SK-N-SH treated with all-trans-retinoic acid at 6 μM for 48 hours (cell line): ENCODE measurements at regions not wholly inside any gene's neighbourhood (a gene's known extent, or its start where the extent isn't known, plus 50 kb on each side); places are given as distances from the start of the nearest gene placed in this dataset.

Experiments
- ESRRG ChIP-seq: fragments of 250-450 bp; sonication (Bioruptor Pico); IDR thresholded peaks from 2 replicates; pipeline ENCODE4 v1.6.1; 2021; ENCODE audit warnings: mild to moderate bottlenecking
- ZNF70 ChIP-seq: fragments of 450-650 bp; formaldehyde crosslinking; IDR thresholded peaks from 2 replicates; pipeline ENCODE4 v1.5.0; 2020; ENCODE audit warnings: mild to moderate bottlenecking, moderate library complexity
- TF ChIP-seq, protein P1 (sequence below): fragments of 250-450 bp; sonication (Bioruptor Pico); IDR thresholded peaks from 2 replicates; pipeline ENCODE4 v1.5.1; 2020; ENCODE audit warnings: low read depth, mild to moderate bottlenecking, moderate library complexity
- TF ChIP-seq, protein P2 (sequence below): fragments of 250-450 bp; sonication (Bioruptor Pico); IDR thresholded peaks from 2 replicates; pipeline ENCODE4 v1.8.0; 2020; ENCODE audit warnings: mild to moderate bottlenecking, moderate library complexity, borderline replicate concordance

DNA sequence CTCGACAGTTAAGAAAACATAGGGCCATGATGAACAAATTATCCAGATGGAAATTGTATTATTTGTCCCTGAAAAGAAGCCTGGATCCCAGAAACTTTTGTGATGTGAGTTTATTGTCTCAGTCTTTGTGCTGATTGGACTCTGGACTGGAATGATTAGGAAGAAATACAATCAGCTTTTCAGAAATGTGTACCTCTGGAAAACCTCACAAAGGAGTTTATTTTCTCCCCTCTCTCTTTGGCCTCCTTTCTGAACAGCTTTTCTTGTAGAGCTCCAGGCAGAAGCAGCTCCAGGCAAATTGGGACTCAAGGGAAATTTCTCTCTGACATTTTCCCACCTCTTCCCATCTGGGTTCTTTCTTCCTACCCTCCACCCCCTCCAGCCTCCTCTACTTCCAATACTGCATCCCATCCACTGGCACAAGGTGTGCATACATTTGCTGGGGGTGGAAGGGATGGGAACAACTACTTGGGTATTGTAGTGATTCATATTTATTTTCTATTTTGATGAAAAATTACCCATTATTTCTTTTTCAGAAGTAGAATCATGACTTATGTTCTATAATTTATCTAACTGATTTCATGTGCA, 119.7 kb downstream of the CD47 start:
- TF ChIP-seq, protein P1, sequence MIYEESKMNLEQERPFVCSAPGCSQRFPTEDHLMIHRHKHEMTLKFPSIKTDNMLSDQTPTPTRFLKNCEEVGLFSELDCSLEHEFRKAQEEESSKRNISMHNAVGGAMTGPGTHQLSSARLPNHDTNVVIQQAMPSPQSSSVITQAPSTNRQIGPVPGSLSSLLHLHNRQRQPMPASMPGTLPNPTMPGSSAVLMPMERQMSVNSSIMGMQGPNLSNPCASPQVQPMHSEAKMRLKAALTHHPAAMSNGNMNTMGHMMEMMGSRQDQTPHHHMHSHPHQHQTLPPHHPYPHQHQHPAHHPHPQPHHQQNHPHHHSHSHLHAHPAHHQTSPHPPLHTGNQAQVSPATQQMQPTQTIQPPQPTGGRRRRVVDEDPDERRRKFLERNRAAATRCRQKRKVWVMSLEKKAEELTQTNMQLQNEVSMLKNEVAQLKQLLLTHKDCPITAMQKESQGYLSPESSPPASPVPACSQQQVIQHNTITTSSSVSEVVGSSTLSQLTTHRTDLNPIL (CRISPR knock-in tag), result no peak
- TF ChIP-seq, protein P2, sequence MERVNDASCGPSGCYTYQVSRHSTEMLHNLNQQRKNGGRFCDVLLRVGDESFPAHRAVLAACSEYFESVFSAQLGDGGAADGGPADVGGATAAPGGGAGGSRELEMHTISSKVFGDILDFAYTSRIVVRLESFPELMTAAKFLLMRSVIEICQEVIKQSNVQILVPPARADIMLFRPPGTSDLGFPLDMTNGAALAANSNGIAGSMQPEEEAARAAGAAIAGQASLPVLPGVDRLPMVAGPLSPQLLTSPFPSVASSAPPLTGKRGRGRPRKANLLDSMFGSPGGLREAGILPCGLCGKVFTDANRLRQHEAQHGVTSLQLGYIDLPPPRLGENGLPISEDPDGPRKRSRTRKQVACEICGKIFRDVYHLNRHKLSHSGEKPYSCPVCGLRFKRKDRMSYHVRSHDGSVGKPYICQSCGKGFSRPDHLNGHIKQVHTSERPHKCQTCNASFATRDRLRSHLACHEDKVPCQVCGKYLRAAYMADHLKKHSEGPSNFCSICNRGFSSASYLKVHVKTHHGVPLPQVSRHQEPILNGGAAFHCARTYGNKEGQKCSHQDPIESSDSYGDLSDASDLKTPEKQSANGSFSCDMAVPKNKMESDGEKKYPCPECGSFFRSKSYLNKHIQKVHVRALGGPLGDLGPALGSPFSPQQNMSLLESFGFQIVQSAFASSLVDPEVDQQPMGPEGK (CRISPR knock-in tag), result no peak
- no peak for TF ChIP-seq ESRRG (CRISPR knock-in tag)
- no peak for TF ChIP-seq ZNF70 (CRISPR knock-in tag)
